Gastroesophageal sphincter (tissue), 4 donors: ENCODE measurements at regions not wholly inside any gene's neighbourhood (a gene's known extent, or its start where the extent isn't known, plus 50 kb on each side); places are given as distances from the start of the nearest gene placed in this dataset.

Experiments used
- ATAC-seq: fragments of 150-250 bp; one replicate; pipeline ENCODE4 v1.9.1; 2016; ENCODE audit warnings: mild to moderate bottlenecking, moderate library complexity
- H3K27ac ChIP-seq, 4 donors: fragments of 200-600 bp; sonication (generic) in 3 of 4; 1 replicate in 3 of 4; 2 replicates in 1 of 4; pipeline ENCODE4 v1.5.1; 2016 to 2019
- H3K27me3 ChIP-seq: fragments of 200-600 bp; sonication (generic); one replicate; pipeline ENCODE4 v1.5.1; 2019
- H3K36me3 ChIP-seq, 2 donors: fragments of 200-600 bp; sonication (generic); one replicate each; pipeline ENCODE4 v1.5.1; 2019; ENCODE audit warnings: control low read depth in 1 of 2
- H3K4me1 ChIP-seq, 3 donors: fragments of 200-600 bp; sonication (generic); 1 replicate in 2 of 3; 2 replicates in 1 of 3; pipeline ENCODE4 v1.5.1; 2016 to 2019; ENCODE audit warnings: control low read depth in 2 of 3
- H3K4me3 ChIP-seq, 2 donors: fragments of 200-600 bp; sonication (generic); one replicate each; pipeline ENCODE4 v1.5.1; 2019; ENCODE audit warnings: mild to moderate bottlenecking in 1 of 2, moderate library complexity in 1 of 2
- H3K9me3 ChIP-seq, 3 donors: fragments of 200-600 bp; sonication (generic); one replicate each; pipeline ENCODE4 v1.5.1; 2017 to 2019; ENCODE audit warnings: control low read depth in 2 of 3
- CTCF ChIP-seq, 4 experiments: fragments of 200-600 bp in 2 of 4; fragments of 450-650 bp in 2 of 4; sonication (generic) in 1 of 4; IDR thresholded peaks; one replicate each; pipeline ENCODE4 v1.5.1; 2017 to 2019; ENCODE audit warnings: antibody characterized with exemption in 4 of 4, mild to moderate bottlenecking in 2 of 4, moderate library complexity in 2 of 4
- EP300 ChIP-seq: sonication (generic); formaldehyde crosslinking; IDR thresholded peaks from one replicate; pipeline ENCODE4 v1.6.1; 2017; ENCODE audit warnings: antibody characterized with exemption, mild to moderate bottlenecking
- POLR2A ChIP-seq, 2 donors: fragments of 450-650 bp; IDR thresholded peaks; one replicate each; pipeline ENCODE4 v1.6.1; 2017; ENCODE audit warnings: antibody characterized with exemption in 2 of 2, mild to moderate bottlenecking in 2 of 2, moderate library complexity in 1 of 2
- POLR2AphosphoS5 ChIP-seq: sonication (generic); formaldehyde crosslinking; IDR thresholded peaks from one replicate; pipeline ENCODE4 v1.6.1; 2017; ENCODE audit warnings: antibody characterized with exemption
- WGBS, 2 donors: methylation state at CpG; one replicate each; pipeline ENCODE4 v1.1.5; 2018; ENCODE audit warnings: low coverage in 1 of 2; 5-methylcytosine and 5-hydroxymethylcytosine counted together

DNA sequence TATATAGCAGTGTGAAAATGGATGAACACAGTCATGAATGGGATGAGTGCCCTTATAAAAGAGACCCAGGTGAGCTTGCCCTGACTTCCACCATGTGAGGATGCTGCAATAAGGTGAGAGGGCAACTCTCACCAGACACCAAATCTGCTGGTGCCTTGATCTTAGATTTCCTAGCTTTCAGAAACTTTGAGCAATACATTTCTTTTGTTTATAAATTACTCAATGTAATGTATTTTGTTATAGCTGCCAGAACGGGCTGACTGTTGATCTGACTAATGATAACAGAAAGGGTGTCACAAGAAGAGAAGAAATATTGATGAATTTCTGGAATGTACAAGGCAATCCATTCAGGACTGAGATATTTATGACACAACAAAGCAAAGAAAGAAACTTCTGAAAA is 180.5 kb downstream of the MCHR2 start:
- Histone ChIP-seq H3K27me3 (peaks cover 5% of the 10 kb centered on the region), H3K27ac (no peak overlapping the region), H3K4me3 (no peak overlapping the region), H3K36me3 (no peaks in the 10 kb centered on the region), H3K4me1 (no peaks in the 10 kb centered on the region), H3K9me3 (no peaks in the 10 kb centered on the region)
- 0 to 18% methylated on average over 1 of the region's 1 CpG for WGBS, 2 donors
- TF ChIP-seq POLR2AphosphoS5: no peak
- TF ChIP-seq CTCF (IDR thresholded peaks at IDR 0.05): no peak
- no peak for TF ChIP-seq EP300
- TF ChIP-seq POLR2A (IDR thresholded peaks at IDR 0.05): no peak
- ATAC-seq: no peak

GRCh38 chr6:99814230-99814928 is 179.6 kb downstream of the MCHR2 start:
- H3K9me3 ChIP-seq: no peaks in the 10 kb centered on the region
- no peak for ATAC-seq
- no peaks in the 10 kb centered on the region for H3K36me3 ChIP-seq
- no peak for TF ChIP-seq POLR2A (IDR thresholded peaks at IDR 0.05)
- no peak for TF ChIP-seq CTCF (IDR thresholded peaks at IDR 0.05)
- TF ChIP-seq EP300: no peak
- TF ChIP-seq POLR2AphosphoS5: no peak
- 66 to 89% methylated on average over 5 to 6 of the region's 6 CpGs for WGBS, 2 donors
- no peaks in the 10 kb centered on the region for H3K4me1 ChIP-seq
- H3K27ac ChIP-seq: no peak overlapping the region
- peaks cover 6% of the 10 kb centered on the region for H3K27me3 ChIP-seq
- no peak overlapping the region for H3K4me3 ChIP-seq

- H3K9me3 ChIP-seq: no peaks in the 10 kb centered on the region
- 70 to 73% methylated on average over 4 to 5 of the region's 5 CpGs for WGBS, 2 donors
- TF ChIP-seq POLR2AphosphoS5 (no peak), EP300 (no peak), CTCF (IDR thresholded peaks at IDR 0.05) (no peak), POLR2A (IDR thresholded peaks at IDR 0.05) (no peak)
- H3K4me3 ChIP-seq: no peak overlapping the region
- no peaks in the 10 kb centered on the region for H3K36me3 ChIP-seq
- H3K27ac ChIP-seq: no peak overlapping the region
- no peaks in the 10 kb centered on the region for H3K4me1 ChIP-seq
- ATAC-seq: no peak
- peaks cover 16% of the 10 kb centered on the region for H3K27me3 ChIP-seq
Measured at GRCh38 chr6:99816795-99817194, 177.2 kb downstream of the MCHR2 start.

DNA sequence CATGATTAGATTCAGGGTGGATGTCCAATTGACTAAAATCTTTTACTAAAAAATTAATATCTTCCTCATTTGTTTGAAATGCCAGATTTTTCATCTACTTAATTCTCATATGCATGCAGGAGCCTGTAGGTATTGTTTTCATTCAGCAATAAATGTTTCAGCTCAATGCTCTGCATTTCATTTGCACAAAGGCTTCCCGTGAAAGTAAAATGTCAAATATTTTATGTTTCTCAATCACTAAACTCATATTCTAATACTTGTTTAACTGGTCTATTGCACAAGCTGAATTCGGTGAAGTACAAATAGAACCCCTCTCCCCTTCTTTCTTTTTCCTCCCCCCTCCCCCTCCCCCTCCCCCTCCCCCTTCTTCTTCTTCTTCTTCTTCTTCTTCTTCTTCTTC is 175.9 kb downstream of the MCHR2 start:
- Histone ChIP-seq H3K9me3 (no peaks in the 10 kb centered on the region), H3K4me3 (no peak overlapping the region), H3K27me3 (peaks cover 30% of the 10 kb centered on the region), H3K27ac (no peak overlapping the region), H3K4me1 (no peaks in the 10 kb centered on the region), H3K36me3 (no peaks in the 10 kb centered on the region)
- WGBS, 2 donors: 73 to 75% methylated on average over 2 of the region's 2 CpGs
- no peak for ATAC-seq
- no peak for TF ChIP-seq EP300
- no peak for TF ChIP-seq POLR2A (IDR thresholded peaks at IDR 0.05)
- no peak for TF ChIP-seq CTCF (IDR thresholded peaks at IDR 0.05)
- no peak for TF ChIP-seq POLR2AphosphoS5

- peaks cover 28% of the 10 kb centered on the region for H3K27me3 ChIP-seq
- no peak overlapping the region for H3K4me3 ChIP-seq
- no peak for ATAC-seq
- 69 to 82% methylated on average over 2 to 3 of the region's 5 CpGs for WGBS, 2 donors
- TF ChIP-seq POLR2A (IDR thresholded peaks at IDR 0.05): no peak
- no peak for TF ChIP-seq EP300
- no peak for TF ChIP-seq POLR2AphosphoS5
- no peak for TF ChIP-seq CTCF (IDR thresholded peaks at IDR 0.05)
- no peaks in the 10 kb centered on the region for H3K4me1 ChIP-seq
- H3K27ac ChIP-seq: no peak overlapping the region
- H3K36me3 ChIP-seq: no peaks in the 10 kb centered on the region
- H3K9me3 ChIP-seq: no peaks in the 10 kb centered on the region
Measured at GRCh38 chr6:99819853-99820252, 174.2 kb downstream of the MCHR2 start.
